ENCODE measurements at regions not wholly inside any gene's neighbourhood (a gene's known extent, or its start where the extent isn't known, plus 50 kb on each side); places are given as distances from the start of the nearest gene placed in this dataset.

GRCh38 chr12:124703856-124704255, 136.4 kb upstream of the NCOR2 start:
- no peaks in the 10 kb centered on the region for H3K9me3 ChIP-seq (ENCODE audit: low read length)
- H3F3A ChIP-seq (ENCODE audit: insufficient read depth, low read length), result no peaks in the 10 kb centered on the region
- H4K20me1 ChIP-seq (ENCODE audit: insufficient read depth, low read length), result no peaks in the 10 kb centered on the region
- H3K27ac ChIP-seq (ENCODE audit: low read depth, low read length, poor library complexity, severe bottlenecking), result no peak overlapping the region
- H3K4me3 ChIP-seq (ENCODE audit: low read depth, low read length, poor library complexity, severe bottlenecking), result no peak overlapping the region
- H2AFZ ChIP-seq (ENCODE audit: low read length), result no peak overlapping the region
- peaks cover 3% of the 10 kb centered on the region for H3K27me3 ChIP-seq (ENCODE audit: insufficient read depth, low read length)
- TF ChIP-seq, protein P1, sequence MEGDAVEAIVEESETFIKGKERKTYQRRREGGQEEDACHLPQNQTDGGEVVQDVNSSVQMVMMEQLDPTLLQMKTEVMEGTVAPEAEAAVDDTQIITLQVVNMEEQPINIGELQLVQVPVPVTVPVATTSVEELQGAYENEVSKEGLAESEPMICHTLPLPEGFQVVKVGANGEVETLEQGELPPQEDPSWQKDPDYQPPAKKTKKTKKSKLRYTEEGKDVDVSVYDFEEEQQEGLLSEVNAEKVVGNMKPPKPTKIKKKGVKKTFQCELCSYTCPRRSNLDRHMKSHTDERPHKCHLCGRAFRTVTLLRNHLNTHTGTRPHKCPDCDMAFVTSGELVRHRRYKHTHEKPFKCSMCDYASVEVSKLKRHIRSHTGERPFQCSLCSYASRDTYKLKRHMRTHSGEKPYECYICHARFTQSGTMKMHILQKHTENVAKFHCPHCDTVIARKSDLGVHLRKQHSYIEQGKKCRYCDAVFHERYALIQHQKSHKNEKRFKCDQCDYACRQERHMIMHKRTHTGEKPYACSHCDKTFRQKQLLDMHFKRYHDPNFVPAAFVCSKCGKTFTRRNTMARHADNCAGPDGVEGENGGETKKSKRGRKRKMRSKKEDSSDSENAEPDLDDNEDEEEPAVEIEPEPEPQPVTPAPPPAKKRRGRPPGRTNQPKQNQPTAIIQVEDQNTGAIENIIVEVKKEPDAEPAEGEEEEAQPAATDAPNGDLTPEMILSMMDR (IDR thresholded peaks at IDR 0.05; ENCODE audit: low read length), result no peak
- TF ChIP-seq EZH2 (IDR thresholded peaks at IDR 0.05; ENCODE audit: borderline replicate concordance, low read length), result no peak
- H3K4me2 ChIP-seq (ENCODE audit: low read length), result no peak overlapping the region
- no peaks in the 10 kb centered on the region for H3K36me3 ChIP-seq (ENCODE audit: insufficient read depth, low read length)
- no peaks in the 10 kb centered on the region for H3K9me2 ChIP-seq (ENCODE audit: low read depth, low read length)
- H3K79me2 ChIP-seq (ENCODE audit: insufficient read depth, low read length), result no peaks in the 10 kb centered on the region
- no peaks in the 10 kb centered on the region for H3K4me1 ChIP-seq (ENCODE audit: insufficient read depth, low read length, severe bottlenecking)
- H3K9ac ChIP-seq (ENCODE audit: low read length), result no peak overlapping the region

DNA sequence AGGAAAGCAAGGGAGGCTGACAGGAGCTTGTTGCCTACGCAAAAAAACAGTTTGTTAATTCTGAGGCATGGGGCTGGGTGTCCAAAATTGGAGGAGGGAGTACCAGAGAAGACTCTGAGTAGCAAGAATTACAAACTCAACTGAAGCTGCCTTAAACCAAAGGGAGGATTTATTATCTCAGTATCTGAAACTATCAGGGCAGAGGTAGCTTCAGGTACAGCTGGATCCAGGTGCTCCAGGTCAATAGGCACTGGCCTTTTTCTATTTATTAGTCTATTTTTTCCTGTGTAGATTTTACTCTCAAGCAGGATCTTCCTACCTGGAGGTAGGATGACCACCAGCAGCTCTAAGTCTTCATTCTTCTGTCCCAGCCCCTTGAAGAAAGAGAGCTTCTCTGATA, 135.3 kb upstream of the NCOR2 start:
- H3K9me2 ChIP-seq (ENCODE audit: low read depth, low read length), result no peaks in the 10 kb centered on the region
- H3K27ac ChIP-seq (ENCODE audit: low read depth, low read length, poor library complexity, severe bottlenecking), result no peak overlapping the region
- no peak overlapping the region for H3K4me2 ChIP-seq (ENCODE audit: low read length)
- no peak for TF ChIP-seq EZH2 (IDR thresholded peaks at IDR 0.05; ENCODE audit: borderline replicate concordance, low read length)
- TF ChIP-seq, protein P1 (IDR thresholded peaks at IDR 0.05; ENCODE audit: low read length), result no peak
- H3F3A ChIP-seq (ENCODE audit: insufficient read depth, low read length), result no peaks in the 10 kb centered on the region
- no peak overlapping the region for H3K4me3 ChIP-seq (ENCODE audit: low read depth, low read length, poor library complexity, severe bottlenecking)
- H4K20me1 ChIP-seq (ENCODE audit: insufficient read depth, low read length), result no peaks in the 10 kb centered on the region
- no peak overlapping the region for H3K9ac ChIP-seq (ENCODE audit: low read length)
- H3K4me1 ChIP-seq (ENCODE audit: insufficient read depth, low read length, severe bottlenecking), result no peaks in the 10 kb centered on the region
- H3K9me3 ChIP-seq (ENCODE audit: low read length), result no peaks in the 10 kb centered on the region
- H3K36me3 ChIP-seq (ENCODE audit: insufficient read depth, low read length), result no peaks in the 10 kb centered on the region
- H3K79me2 ChIP-seq (ENCODE audit: insufficient read depth, low read length), result no peaks in the 10 kb centered on the region
- no peak overlapping the region for H2AFZ ChIP-seq (ENCODE audit: low read length)
- peaks cover 3% of the 10 kb centered on the region for H3K27me3 ChIP-seq (ENCODE audit: insufficient read depth, low read length)

DNA sequence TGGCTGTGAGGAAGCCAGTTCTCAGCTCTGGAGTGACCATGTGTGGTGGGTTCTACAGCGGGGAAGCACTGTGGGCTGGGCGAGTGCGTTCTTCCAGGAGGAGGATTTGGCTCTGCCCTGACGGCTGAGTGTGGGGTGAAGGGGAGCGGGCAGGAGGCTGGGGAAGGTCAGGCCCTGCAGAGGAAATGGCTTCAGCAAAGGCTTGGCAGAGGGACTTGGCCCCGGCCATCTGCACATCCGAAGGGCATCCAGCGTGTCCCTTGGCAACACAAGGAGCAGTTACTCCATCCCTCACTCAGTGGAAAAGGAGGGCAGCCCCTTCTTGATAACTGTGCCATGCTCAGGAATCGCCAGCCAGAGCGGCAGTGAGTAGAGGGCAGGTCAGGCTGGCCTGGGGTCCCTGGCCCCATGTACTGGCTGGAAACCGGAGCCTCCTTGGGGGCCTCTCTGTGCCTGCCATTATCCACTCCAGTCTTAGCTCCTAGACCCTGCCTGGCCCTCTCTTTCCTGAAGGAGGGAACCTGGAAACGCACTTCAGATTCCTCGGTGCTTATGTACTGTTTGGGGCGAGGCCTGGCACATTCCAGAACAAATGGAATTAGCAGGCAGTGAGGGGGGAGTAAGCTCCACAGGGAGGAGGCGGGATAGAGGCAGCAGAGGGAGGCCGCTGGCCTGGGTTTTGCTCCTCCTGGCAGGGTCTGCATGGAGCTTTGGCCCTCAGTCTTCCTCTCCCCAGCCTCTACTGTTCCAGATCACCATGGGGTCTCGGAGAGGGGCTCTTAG, 133.6 kb upstream of the NCOR2 start:
- Histone ChIP-seq H3K4me3 (ENCODE audit: low read depth, low read length, poor library complexity, severe bottlenecking) (no peak overlapping the region), H3K9me3 (ENCODE audit: low read length) (no peaks in the 10 kb centered on the region), H3K27me3 (ENCODE audit: insufficient read depth, low read length) (peaks cover 6% of the 10 kb centered on the region), H3K36me3 (ENCODE audit: insufficient read depth, low read length) (no peaks in the 10 kb centered on the region), H2AFZ (ENCODE audit: low read length) (no peak overlapping the region), H3K9me2 (ENCODE audit: low read depth, low read length) (no peaks in the 10 kb centered on the region), H3F3A (ENCODE audit: insufficient read depth, low read length) (no peaks in the 10 kb centered on the region), H3K4me2 (ENCODE audit: low read length) (no peak overlapping the region), H3K79me2 (ENCODE audit: insufficient read depth, low read length) (no peaks in the 10 kb centered on the region), H3K27ac (ENCODE audit: low read depth, low read length, poor library complexity, severe bottlenecking) (no peak overlapping the region), H4K20me1 (ENCODE audit: insufficient read depth, low read length) (no peaks in the 10 kb centered on the region), H3K4me1 (ENCODE audit: insufficient read depth, low read length, severe bottlenecking) (no peaks in the 10 kb centered on the region), H3K9ac (ENCODE audit: low read length) (no peak overlapping the region)
- TF ChIP-seq EZH2 (IDR thresholded peaks at IDR 0.05; ENCODE audit: borderline replicate concordance, low read length), result no peak
- TF ChIP-seq, protein P1 (IDR thresholded peaks at IDR 0.05; ENCODE audit: low read length), result no peak

Data from OCI-LY1 (cell line).